ENCODE measurements at regions not wholly inside any gene's neighbourhood (a gene's known extent, or its start where the extent isn't known, plus 50 kb on each side); places are given as distances from the start of the nearest gene placed in this dataset.

GRCh38 chr2:65602603-65603235, 170.3 kb upstream of the SPRED2 start:
- TF ChIP-seq EZH2 (IDR thresholded peaks at IDR 0.05; ENCODE audit: low read depth, low read length, severe bottlenecking) (no peak), PHF8 (conservative IDR thresholded peaks at IDR 0.05; ENCODE audit: low read depth, low read length) (no peak), CBX8 (IDR thresholded peaks at IDR 0.05; ENCODE audit: borderline replicate concordance, low read depth, low read length) (no peak), POLR2A (IDR thresholded peaks at IDR 0.05; ENCODE audit: control extremely low read depth in 1 of 2, low read depth in 2 of 2, low read length in 2 of 2) (no peak), JUN (IDR thresholded peaks at IDR 0.05; ENCODE audit: low read depth, low read length) (no peak), EP300 (IDR thresholded peaks at IDR 0.05; ENCODE audit: borderline replicate concordance in 1 of 2, low read depth in 2 of 2, low read length in 2 of 2) (no peak), BCL11A (IDR thresholded peaks at IDR 0.05; ENCODE audit: low read depth in 2 of 2, low read length in 2 of 2) (no peak)
- TF ChIP-seq, protein P1, sequence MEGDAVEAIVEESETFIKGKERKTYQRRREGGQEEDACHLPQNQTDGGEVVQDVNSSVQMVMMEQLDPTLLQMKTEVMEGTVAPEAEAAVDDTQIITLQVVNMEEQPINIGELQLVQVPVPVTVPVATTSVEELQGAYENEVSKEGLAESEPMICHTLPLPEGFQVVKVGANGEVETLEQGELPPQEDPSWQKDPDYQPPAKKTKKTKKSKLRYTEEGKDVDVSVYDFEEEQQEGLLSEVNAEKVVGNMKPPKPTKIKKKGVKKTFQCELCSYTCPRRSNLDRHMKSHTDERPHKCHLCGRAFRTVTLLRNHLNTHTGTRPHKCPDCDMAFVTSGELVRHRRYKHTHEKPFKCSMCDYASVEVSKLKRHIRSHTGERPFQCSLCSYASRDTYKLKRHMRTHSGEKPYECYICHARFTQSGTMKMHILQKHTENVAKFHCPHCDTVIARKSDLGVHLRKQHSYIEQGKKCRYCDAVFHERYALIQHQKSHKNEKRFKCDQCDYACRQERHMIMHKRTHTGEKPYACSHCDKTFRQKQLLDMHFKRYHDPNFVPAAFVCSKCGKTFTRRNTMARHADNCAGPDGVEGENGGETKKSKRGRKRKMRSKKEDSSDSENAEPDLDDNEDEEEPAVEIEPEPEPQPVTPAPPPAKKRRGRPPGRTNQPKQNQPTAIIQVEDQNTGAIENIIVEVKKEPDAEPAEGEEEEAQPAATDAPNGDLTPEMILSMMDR (IDR thresholded peaks at IDR 0.05; ENCODE audit: control extremely low read depth in 1 of 3, insufficient read depth in 1 of 3, low read depth in 1 of 3, low read length in 3 of 3) = no peak
